PC-9 (cell line): ENCODE measurements at regions not wholly inside any gene's neighbourhood (a gene's known extent, or its start where the extent isn't known, plus 50 kb on each side); places are given as distances from the start of the nearest gene placed in this dataset.

ENCODE experiments used
- BruUV-seq: library from RNA; stranded (reverse); fragments of 400-500 nt; replicated peaks from 2 replicates; lab custom pipeline; 2021; lab: Mats Ljungman, UMichigan
- CTCF ChIA-PET: fragments of 300-600 bp; sonication (Branson Sonifier 250); formaldehyde crosslinking; loops from one replicate; lab custom pipeline; 2022; ENCODE audit warnings: antibody characterized with exemption; lab: Charles Lee
- POLR2A ChIA-PET: fragments of 300-600 bp; sonication (Branson Sonifier 250); formaldehyde crosslinking; loops from one replicate; lab custom pipeline; 2022; ENCODE audit warnings: antibody characterized with exemption; ENCODE audit not compliant: unreplicated experiment; lab: Charles Lee
- DNase-seq, 2 experiments: peaks; one replicate each; pipeline versions ENCODE4 v3.0.0 to v3.0.0-alpha.2; 2015 to 2022; ENCODE audit warnings: mixed read lengths in 1 of 2
- H2AFZ ChIP-seq: fragments of 200-600 bp; sonication (generic); 2 replicates; pipeline ENCODE4 v1.8.1; 2017; ENCODE audit warnings: antibody characterized with exemption
- H3F3A ChIP-seq: fragments of 200-600 bp; sonication (generic); 2 replicates; pipeline ENCODE4 v1.8.1; 2017; ENCODE audit warnings: antibody characterized with exemption, mild to moderate bottlenecking, low read depth; ENCODE audit not compliant: insufficient read depth
- H3K27ac ChIP-seq: fragments of 200-600 bp; sonication (generic); 2 replicates; pipeline ENCODE4 v1.6.1; 2016; ENCODE audit warnings: mixed run types
- H3K27me3 ChIP-seq: fragments of 200-600 bp; sonication (generic); 2 replicates; pipeline ENCODE4 v1.6.1; 2016; ENCODE audit warnings: low read depth, mixed run types; ENCODE audit not compliant: insufficient read depth
- H3K36me3 ChIP-seq: fragments of 200-600 bp; sonication (generic); 2 replicates; pipeline ENCODE4 v1.6.1; 2016; ENCODE audit warnings: low read depth, mixed run types
- H3K4me1 ChIP-seq: fragments of 200-600 bp; sonication (generic); replicated peaks from 2 replicates; pipeline ENCODE4 v1.6.1; 2016; ENCODE audit warnings: mixed run types; ENCODE audit not compliant: insufficient read depth
- H3K4me2 ChIP-seq: fragments of 200-600 bp; sonication (generic); 2 replicates; pipeline ENCODE4 v1.6.1; 2017; ENCODE audit warnings: mixed run types
- H3K4me3 ChIP-seq: fragments of 200-600 bp; sonication (generic); 2 replicates; pipeline ENCODE4 v1.6.1; 2016; ENCODE audit warnings: mixed run types
- H3K79me2 ChIP-seq: fragments of 200-600 bp; sonication (generic); 2 replicates; pipeline ENCODE4 v1.6.1; 2017; ENCODE audit warnings: low read depth, mixed run types
- H3K9me2 ChIP-seq: fragments of 200-600 bp; sonication (generic); 2 replicates; pipeline ENCODE4 v1.8.1; 2017; ENCODE audit warnings: mild to moderate bottlenecking; ENCODE audit not compliant: insufficient read depth
- H3K9me3 ChIP-seq: fragments of 200-600 bp; sonication (generic); 2 replicates; pipeline ENCODE4 v1.8.1; 2016; ENCODE audit warnings: low read depth; ENCODE audit not compliant: insufficient read depth
- H4K20me1 ChIP-seq: fragments of 200-600 bp; sonication (generic); 2 replicates; pipeline ENCODE4 v1.8.1; 2017; ENCODE audit not compliant: insufficient read depth
- EZH2 ChIP-seq: fragments of 200-600 bp; sonication (generic); IDR thresholded peaks from 2 replicates; pipeline ENCODE4 v1.8.0; 2017; ENCODE audit warnings: antibody characterized with exemption, low read depth
- intact Hi-C: fragments of 100-400 bp; cut with micrococcal nuclease; formaldehyde crosslinking; loops from one replicate; pipeline ENCODE4 v1.10.0; 2022; ENCODE audit not compliant: unreplicated experiment
- TF ChIP-seq, protein P1 (sequence below): fragments of 200-600 bp; sonication (generic); conservative IDR thresholded peaks from 2 replicates; pipeline ENCODE4 v1.6.1; 2017; ENCODE audit warnings: mixed run types, antibody characterized with exemption, mild to moderate bottlenecking, moderate library complexity

DNA sequence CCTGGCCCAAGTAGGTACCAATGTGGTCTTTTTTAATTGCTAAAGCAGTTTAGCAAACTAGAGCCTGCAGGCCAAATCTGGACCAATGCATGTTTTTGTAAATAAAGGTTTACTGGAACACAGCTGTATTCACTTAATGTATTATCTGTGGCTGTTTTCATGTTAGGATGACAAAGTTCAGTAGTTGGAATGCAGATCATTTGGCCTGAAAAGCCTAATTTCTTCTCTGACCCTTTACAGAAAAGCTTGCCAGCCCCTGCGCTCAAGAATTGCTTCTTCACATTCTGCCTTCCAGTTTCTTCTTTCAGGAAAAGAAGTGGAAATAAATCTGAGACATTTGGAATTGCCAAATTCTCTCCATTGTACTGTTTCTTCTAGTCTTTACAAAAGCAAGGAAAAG, 90.0 kb upstream of the MC3R start:
- peaks cover 80% of the 10 kb centered on the region for H3K27me3 ChIP-seq
- H4K20me1 ChIP-seq, result no peaks in the 10 kb centered on the region
- H3K36me3 ChIP-seq, result no peaks in the 10 kb centered on the region
- no peak overlapping the region for H2AFZ ChIP-seq
- no peak overlapping the region for H3K27ac ChIP-seq
- intact Hi-C loops, result no loop called here
- H3K9me3 ChIP-seq, result no peaks in the 10 kb centered on the region
- DNase-seq, result no peak
- POLR2A ChIA-PET, result no interaction called here
- no peaks in the 10 kb centered on the region for H3F3A ChIP-seq
- H3K79me2 ChIP-seq, result no peaks in the 10 kb centered on the region
- no peaks in the 10 kb centered on the region for H3K9me2 ChIP-seq
- BruUV-seq, result no TSS peak
- TF ChIP-seq, protein P1, sequence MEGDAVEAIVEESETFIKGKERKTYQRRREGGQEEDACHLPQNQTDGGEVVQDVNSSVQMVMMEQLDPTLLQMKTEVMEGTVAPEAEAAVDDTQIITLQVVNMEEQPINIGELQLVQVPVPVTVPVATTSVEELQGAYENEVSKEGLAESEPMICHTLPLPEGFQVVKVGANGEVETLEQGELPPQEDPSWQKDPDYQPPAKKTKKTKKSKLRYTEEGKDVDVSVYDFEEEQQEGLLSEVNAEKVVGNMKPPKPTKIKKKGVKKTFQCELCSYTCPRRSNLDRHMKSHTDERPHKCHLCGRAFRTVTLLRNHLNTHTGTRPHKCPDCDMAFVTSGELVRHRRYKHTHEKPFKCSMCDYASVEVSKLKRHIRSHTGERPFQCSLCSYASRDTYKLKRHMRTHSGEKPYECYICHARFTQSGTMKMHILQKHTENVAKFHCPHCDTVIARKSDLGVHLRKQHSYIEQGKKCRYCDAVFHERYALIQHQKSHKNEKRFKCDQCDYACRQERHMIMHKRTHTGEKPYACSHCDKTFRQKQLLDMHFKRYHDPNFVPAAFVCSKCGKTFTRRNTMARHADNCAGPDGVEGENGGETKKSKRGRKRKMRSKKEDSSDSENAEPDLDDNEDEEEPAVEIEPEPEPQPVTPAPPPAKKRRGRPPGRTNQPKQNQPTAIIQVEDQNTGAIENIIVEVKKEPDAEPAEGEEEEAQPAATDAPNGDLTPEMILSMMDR, result no peak
- TF ChIP-seq EZH2, result no peak
- H3K4me3 ChIP-seq, result no peak overlapping the region
- H3K4me1 ChIP-seq, result no peaks in the 10 kb centered on the region
- CTCF ChIA-PET, result no interaction called here
- no peak overlapping the region for H3K4me2 ChIP-seq

DNA sequence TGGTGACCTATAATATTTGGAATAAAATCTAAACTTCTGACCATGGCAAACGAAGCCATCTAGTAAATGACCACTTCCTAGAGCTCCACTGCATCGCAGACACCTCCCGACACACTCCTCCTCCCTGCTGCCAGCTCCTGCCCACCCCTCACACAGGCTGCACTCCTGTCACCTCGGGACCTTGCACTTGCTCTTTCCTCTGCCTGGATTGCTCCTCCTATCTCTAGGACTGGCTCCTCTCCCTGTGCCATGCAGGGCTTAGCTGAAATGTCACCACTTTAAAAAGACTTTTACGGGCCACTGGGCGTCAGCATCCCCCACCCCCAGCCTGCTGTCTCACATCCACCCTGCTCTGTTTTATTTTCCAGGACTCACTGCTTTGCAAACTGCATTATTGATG, 87.6 kb upstream of the MC3R start:
- no peak overlapping the region for H2AFZ ChIP-seq
- no peak overlapping the region for H3K4me2 ChIP-seq
- no peak overlapping the region for H3K4me3 ChIP-seq
- TF ChIP-seq EZH2, result no peak
- no TSS peak for BruUV-seq
- no peaks in the 10 kb centered on the region for H3K36me3 ChIP-seq
- H3K27ac ChIP-seq, result no peak overlapping the region
- H3K9me3 ChIP-seq, result no peaks in the 10 kb centered on the region
- H3K27me3 ChIP-seq, result peaks cover 80% of the 10 kb centered on the region
- ChIA-PET CTCF (no interaction called here), POLR2A (no interaction called here)
- no peaks in the 10 kb centered on the region for H3K4me1 ChIP-seq
- no peaks in the 10 kb centered on the region for H4K20me1 ChIP-seq
- H3K9me2 ChIP-seq, result no peaks in the 10 kb centered on the region
- no peak for DNase-seq
- no peaks in the 10 kb centered on the region for H3F3A ChIP-seq
- H3K79me2 ChIP-seq, result no peaks in the 10 kb centered on the region
- intact Hi-C loops, result no loop called here

DNA sequence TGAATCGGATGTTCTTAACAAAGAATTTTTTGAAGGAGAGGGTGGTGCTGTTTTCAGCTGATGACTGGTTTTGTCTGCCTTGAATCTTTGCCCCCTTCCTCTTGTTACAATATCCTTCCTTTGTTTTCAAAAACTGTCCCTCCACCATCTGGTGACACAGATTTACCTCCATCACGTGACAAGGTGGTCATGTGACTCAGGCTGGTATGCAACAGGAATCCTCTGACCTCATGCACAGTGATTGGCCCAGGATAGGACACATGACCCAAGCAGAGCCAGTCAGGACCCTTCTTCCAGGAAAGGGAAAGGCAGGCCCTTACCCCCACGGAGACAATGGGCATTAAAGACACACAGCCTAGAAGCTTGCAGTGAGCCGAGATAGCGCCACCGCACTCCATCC, 84.7 kb upstream of the MC3R start:
- no peak for DNase-seq
- Histone ChIP-seq H3K4me1 (no peaks in the 10 kb centered on the region), H3K9me3 (no peaks in the 10 kb centered on the region), H3K79me2 (no peaks in the 10 kb centered on the region), H3K27me3 (peaks cover 59% of the 10 kb centered on the region), H2AFZ (no peak overlapping the region), H3K36me3 (no peaks in the 10 kb centered on the region), H3K4me2 (no peak overlapping the region), H3K4me3 (no peak overlapping the region), H3K27ac (no peak overlapping the region), H4K20me1 (no peaks in the 10 kb centered on the region), H3F3A (no peaks in the 10 kb centered on the region), H3K9me2 (no peaks in the 10 kb centered on the region)
- no peak for TF ChIP-seq EZH2
- TF ChIP-seq, protein P1, result no peak
- ChIA-PET POLR2A (no interaction called here), CTCF (no interaction called here)
- intact Hi-C loops, result no loop called here
- no TSS peak for BruUV-seq

DNA sequence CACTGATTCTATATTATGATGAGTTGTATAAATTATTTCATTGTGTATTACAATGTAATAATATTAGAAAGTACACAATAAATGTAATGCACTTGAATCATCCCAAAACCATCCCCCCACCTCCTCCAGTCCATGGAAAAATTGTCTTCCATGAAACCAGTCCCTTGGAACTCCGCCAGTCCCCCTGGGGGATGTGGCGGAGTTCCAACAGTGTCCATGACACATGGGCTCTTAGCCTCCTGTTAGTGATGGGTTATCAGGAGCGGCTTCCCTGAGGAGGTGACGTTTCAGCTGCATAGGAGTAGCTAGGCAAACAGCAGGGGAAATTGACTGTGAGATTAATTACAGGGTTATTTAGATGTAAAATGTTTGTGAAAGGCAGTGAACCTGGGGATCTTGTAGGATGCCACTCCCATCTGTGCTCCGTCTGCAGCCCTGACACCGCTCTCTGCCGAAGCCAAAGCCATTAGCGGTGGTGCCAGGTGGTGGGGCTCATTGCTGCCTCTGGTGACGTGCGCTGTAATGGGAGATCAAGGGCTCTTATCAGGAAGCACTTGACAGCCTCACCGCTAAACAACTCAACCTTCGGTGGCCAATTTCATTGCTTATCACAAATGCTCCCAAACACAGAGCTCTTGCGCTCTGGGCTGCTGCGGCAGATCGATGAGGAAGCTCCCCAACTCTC, 81.6 kb upstream of the MC3R start:
- no peak overlapping the region for H3K4me2 ChIP-seq
- no peak overlapping the region for H3K27ac ChIP-seq
- no peaks in the 10 kb centered on the region for H3K9me3 ChIP-seq
- ChIA-PET CTCF (no interaction called here), POLR2A (no interaction called here)
- H3K9me2 ChIP-seq, result no peaks in the 10 kb centered on the region
- no peaks in the 10 kb centered on the region for H3K79me2 ChIP-seq
- H3K36me3 ChIP-seq, result no peaks in the 10 kb centered on the region
- no peaks in the 10 kb centered on the region for H4K20me1 ChIP-seq
- no peak overlapping the region for H2AFZ ChIP-seq
- TF ChIP-seq, protein P1, result no peak
- H3K4me3 ChIP-seq, result no peak overlapping the region
- intact Hi-C loops, result no loop called here
- H3F3A ChIP-seq, result no peaks in the 10 kb centered on the region
- no peaks in the 10 kb centered on the region for H3K4me1 ChIP-seq
- DNase-seq, result no peak
- no TSS peak for BruUV-seq
- H3K27me3 ChIP-seq, result peaks cover 33% of the 10 kb centered on the region
